ENCODE measurements at regions not wholly inside any gene's neighbourhood (a gene's known extent, or its start where the extent isn't known, plus 50 kb on each side); places are given as distances from the start of the nearest gene placed in this dataset.

- TF ChIP-seq EZH2 (IDR thresholded peaks at IDR 0.05; ENCODE audit: insufficient read depth, poor library complexity, severe bottlenecking) (no peak), EZH2phosphoT487 (IDR thresholded peaks at IDR 0.05; ENCODE audit: insufficient read depth, low read depth) (no peak)
Measured at GRCh38 chr2:59627599-59627998, 925.9 kb downstream of the BCL11A start.

Measured in GM23248 (cell line).